HG03095 (cell line): ENCODE measurements at regions not wholly inside any gene's neighbourhood (a gene's known extent, or its start where the extent isn't known, plus 50 kb on each side); places are given as distances from the start of the nearest gene placed in this dataset.
"Not testable (repeated sequence)": the region's sequence is repeated elsewhere in the genome, so short reads cannot be mapped to it uniquely, and the experiment has no call there.

Experiments used
- ATAC-seq: cut with Tn5 transposase; IDR thresholded peaks from one replicate; pipeline ENCODE4 v1.9.1; 2021; ENCODE audit warnings: moderate library complexity; ENCODE audit not compliant: unreplicated experiment

- no peak for ATAC-seq
These were observed 271.4 kb downstream of the ALDH8A1 start for GRCh38 chr6:134678436-134678889.

- ATAC-seq = no peak
These were observed 273.3 kb downstream of the ALDH8A1 start for GRCh38 chr6:134676307-134677281.

GRCh38 chr6:134675110-134676054 is 274.5 kb downstream of the ALDH8A1 start:
- ATAC-seq = no peak

DNA sequence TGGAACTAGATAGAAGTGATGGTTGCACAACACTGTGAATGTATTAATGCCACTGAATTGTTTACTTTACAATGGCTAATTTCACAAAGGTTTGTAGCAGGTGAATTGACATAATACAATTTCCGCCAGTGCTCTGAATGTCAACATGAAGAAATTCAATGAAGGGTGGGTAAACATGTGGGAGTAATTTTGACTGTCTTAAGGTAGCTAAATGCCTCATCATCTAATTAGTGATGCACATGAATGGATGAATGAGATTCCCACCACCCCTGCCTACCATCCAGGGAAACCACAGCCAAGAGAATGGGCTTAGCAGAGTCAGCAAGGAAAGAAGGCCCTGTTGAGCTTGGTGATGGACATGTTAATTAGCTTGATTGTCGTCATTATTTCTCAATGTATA is 275.3 kb downstream of the ALDH8A1 start:
- no peak for ATAC-seq

DNA sequence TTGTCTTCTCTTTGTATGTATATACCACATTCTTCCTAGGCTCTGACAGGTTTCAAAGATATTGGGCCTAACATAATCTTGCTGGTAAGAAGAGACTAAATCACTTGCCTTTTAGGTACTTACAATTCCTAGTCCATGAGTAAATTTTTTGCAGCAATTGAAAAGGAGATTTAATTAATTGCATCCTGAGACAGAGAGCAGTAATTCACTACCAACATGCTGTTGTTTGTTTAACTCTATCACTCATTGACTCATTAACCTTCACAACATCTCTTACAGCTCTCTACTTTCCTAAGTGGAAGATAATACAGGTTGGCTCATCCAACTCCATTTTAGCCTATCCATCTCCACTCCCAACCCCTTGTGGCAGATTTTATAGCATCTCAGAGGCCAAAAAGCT is 280.4 kb downstream of the ALDH8A1 start:
- ATAC-seq = no peak

DNA sequence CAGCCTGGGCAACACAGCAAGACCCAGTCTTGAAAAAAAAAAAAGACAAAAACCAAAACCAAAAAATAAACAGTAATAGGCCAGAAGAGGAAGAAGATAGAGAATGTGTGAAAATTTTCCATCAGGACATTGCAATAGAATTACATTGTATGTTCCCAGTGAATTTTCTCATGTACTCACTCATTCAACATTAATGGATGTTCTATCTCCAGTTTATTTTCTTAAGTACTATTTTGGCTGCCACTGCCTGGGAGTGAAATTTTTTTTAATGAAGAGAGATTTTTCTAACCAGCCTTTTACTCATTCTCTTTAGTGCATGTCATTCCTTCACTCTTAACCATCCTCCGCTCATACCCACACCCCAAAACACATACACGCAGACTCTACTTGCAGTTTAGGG is 282.8 kb downstream of the ALDH8A1 start:
- no peak for ATAC-seq

- ATAC-seq = no peak
These were observed 283.8 kb downstream of the ALDH8A1 start for GRCh38 chr6:134666125-134666524.

- no peak for ATAC-seq
These were observed 284.7 kb downstream of the ALDH8A1 start for GRCh38 chr6:134665029-134665723.

- ATAC-seq = no peak
These were observed 285.9 kb downstream of the ALDH8A1 start for GRCh38 chr6:134663800-134664535.

GRCh38 chr6:134663356-134663755 is 286.5 kb downstream of the ALDH8A1 start:
- no peak for ATAC-seq

- ATAC-seq = no peak
These were observed 287.7 kb downstream of the ALDH8A1 start for GRCh38 chr6:134662077-134662700.

DNA sequence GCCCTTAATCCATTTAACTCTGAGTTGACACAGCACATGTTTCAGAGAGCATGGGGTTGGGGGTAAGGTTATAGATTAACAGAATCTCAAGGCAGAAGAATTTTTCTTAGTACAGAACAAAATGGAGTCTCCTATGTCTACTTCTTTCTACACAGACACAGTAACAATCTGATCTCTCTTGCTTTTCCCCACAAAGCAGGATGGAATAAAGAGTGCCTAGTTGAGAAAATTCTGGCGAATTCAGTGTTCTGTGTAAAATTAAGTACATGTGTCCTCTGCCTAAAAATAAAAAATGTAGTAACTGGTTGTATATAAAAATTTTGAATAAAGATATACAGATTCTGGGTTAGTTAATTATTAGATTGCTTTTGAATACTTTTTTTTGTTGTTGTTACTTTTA is 290.0 kb downstream of the ALDH8A1 start:
- not testable (repeated sequence) for ATAC-seq

- ATAC-seq = no peak
These were observed 291.3 kb downstream of the ALDH8A1 start for GRCh38 chr6:134658596-134658995.

DNA sequence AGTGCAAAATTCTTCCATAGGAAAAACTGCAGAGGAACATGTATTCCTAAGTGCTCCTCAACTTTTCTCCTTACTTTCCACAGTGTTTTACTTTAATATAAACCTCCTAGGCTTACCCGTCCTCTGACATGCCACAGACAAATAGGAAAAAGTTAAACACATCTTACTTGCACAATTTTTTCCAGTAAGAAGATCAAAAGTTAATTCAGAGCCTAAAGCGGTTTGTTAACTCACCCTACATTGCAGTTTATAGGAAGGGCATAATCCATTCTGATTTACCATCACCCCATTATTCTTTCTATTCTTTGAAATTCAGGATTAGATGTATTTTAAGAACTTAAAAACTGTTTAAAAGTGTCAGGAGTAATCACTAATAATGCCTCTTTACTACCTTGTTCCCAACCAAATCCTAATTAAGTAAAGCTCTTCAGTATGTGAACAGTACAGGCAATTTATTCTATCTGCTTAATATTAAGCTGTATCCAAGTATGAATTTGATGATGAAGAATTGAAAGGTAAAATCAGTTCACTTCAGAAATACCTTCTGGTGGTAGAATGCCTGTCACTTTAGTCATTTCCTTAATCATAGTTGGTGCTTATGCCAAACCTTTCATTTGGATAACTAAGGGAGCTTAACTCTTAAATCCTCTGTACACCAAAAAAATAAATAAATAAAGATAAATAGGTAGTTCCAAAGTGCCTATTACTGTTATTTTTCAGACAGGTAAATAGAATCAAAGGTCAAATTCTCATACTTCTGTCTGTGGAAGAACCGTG is 292.0 kb downstream of the ALDH8A1 start:
- no peak for ATAC-seq

GRCh38 chr6:134657343-134657742 is 292.6 kb downstream of the ALDH8A1 start:
- no peak for ATAC-seq

DNA sequence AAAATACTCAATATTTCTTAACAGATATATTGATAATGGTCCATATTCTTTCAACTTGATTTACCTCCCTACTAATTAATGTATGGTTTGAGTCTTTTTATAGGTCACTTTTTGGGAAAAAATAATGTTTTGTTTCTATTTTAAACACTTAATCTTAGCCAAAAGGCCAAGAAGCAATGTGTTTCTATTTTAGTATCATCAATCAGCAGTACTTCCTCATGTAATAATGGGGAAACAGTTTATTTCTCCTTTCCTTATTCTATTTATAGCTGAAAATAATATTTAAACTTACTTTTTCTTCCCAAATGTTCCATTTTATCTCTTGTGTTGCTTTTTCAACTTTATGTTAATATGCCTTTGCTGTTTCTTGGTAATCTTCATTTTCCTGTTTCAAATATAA is 295.1 kb downstream of the ALDH8A1 start:
- ATAC-seq = no peak

GRCh38 chr6:134651519-134651918 is 298.4 kb downstream of the ALDH8A1 start:
- ATAC-seq = no peak

DNA sequence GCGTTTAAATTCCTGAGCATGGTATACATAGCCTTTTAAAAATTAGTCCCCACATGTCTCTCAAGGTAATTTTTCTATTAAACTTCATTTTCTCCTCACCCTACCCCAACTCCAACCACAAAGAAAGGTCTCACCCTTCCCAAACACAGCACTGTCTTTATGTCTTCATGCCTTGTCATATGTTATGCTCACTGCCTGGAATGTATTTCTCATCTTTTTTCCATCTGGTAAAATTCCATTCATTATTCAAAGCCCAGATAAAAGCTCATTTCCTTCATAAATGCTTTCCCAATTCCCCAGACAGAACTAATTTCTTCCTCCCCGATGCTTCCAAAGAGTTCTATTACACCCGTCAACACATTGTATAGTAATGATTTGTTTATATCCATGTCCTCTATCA is 302.0 kb downstream of the ALDH8A1 start:
- no peak for ATAC-seq

- no peak for ATAC-seq
These were observed 307.1 kb downstream of the ALDH8A1 start for GRCh38 chr6:134642819-134643218.
